ENCODE measurements at regions not wholly inside any gene's neighbourhood (a gene's known extent, or its start where the extent isn't known, plus 50 kb on each side); places are given as distances from the start of the nearest gene placed in this dataset.

GRCh38 chr14:100654814-100655740 lies 67.9 kb upstream of the BEGAIN start:
- H3K4me3 ChIP-seq (ENCODE audit: low read depth, low read length): no peak overlapping the region
- TF ChIP-seq POLR2A (IDR thresholded peaks at IDR 0.05; ENCODE audit: extremely low read depth, insufficient read length) (no peak), CTCF (IDR thresholded peaks at IDR 0.05; ENCODE audit: low read depth, low read length) (peak; percentile 61), MYC (IDR thresholded peaks at IDR 0.05; ENCODE audit: low read depth, low read length) (no peak)
- TF ChIP-seq, protein P1, sequence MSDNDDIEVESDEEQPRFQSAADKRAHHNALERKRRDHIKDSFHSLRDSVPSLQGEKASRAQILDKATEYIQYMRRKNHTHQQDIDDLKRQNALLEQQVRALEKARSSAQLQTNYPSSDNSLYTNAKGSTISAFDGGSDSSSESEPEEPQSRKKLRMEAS (IDR thresholded peaks at IDR 0.05; ENCODE audit: low read depth, low read length): no peak
- no peak for DNase-seq (ENCODE audit: low read depth)

DNA sequence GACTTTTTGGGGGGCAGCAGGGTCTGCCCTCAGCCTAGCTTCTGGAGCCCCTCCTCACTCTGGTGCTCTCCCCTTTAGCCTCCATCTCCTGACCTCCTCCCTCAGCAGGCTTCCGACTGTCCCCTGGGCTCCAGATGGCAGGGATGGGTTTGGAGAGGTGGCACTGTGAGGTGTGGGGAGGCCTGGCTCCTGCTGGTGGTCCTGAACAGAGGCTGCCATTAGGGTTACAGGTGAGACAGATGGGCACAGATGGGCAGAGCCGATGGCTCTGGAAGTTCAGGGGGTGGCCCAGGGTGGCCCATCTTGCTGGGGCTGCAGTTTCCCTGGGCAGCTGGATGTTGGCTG lies 68.5 kb upstream of the BEGAIN start:
- no peak for DNase-seq (ENCODE audit: low read depth)
- TF ChIP-seq, protein P1 (IDR thresholded peaks at IDR 0.05; ENCODE audit: low read depth, low read length): no peak
- TF ChIP-seq MYC (IDR thresholded peaks at IDR 0.05; ENCODE audit: low read depth, low read length) (no peak), POLR2A (IDR thresholded peaks at IDR 0.05; ENCODE audit: extremely low read depth, insufficient read length) (no peak), CTCF (IDR thresholded peaks at IDR 0.05; ENCODE audit: low read depth, low read length) (no peak)
- H3K4me3 ChIP-seq (ENCODE audit: low read depth, low read length): no peak overlapping the region

- no peak overlapping the region for H3K4me3 ChIP-seq (ENCODE audit: low read depth, low read length)
- DNase-seq (ENCODE audit: low read depth): no peak
- TF ChIP-seq, protein P1 (IDR thresholded peaks at IDR 0.05; ENCODE audit: low read depth, low read length): no peak
These were observed 69.7 kb upstream of the DLK1 start for GRCh38 chr14:100656996-100657395.

DNA sequence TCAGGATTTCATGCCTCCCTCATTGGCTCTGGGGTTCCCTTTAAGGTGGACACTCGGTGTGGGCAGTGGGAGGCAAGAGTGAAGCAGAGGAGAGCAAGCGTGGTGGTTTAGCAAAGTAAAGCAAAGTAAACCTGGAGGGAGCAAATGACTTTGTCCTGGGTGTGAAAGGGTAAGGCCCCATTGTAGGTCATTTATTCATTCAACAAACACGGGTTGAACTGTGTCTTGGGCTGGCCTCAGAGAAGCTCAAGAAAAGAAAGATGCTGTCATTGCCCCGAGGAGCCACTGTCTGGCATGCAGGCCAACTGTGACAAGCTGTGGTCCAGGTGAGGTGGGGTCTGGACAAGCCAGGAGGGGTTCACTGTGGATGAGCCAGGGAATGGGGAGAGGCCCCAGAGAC lies 68.9 kb upstream of the DLK1 start:
- TF ChIP-seq, protein P1 (IDR thresholded peaks at IDR 0.05; ENCODE audit: low read depth, low read length): no peak
- TF ChIP-seq POLR2A (IDR thresholded peaks at IDR 0.05; ENCODE audit: extremely low read depth, insufficient read length): no peak
- TF ChIP-seq CTCF (IDR thresholded peaks at IDR 0.05; ENCODE audit: low read depth, low read length): no peak
- TF ChIP-seq MYC (IDR thresholded peaks at IDR 0.05; ENCODE audit: low read depth, low read length): no peak
- DNase-seq (ENCODE audit: low read depth): no peak
- no peak overlapping the region for H3K4me3 ChIP-seq (ENCODE audit: low read depth, low read length)

DNA sequence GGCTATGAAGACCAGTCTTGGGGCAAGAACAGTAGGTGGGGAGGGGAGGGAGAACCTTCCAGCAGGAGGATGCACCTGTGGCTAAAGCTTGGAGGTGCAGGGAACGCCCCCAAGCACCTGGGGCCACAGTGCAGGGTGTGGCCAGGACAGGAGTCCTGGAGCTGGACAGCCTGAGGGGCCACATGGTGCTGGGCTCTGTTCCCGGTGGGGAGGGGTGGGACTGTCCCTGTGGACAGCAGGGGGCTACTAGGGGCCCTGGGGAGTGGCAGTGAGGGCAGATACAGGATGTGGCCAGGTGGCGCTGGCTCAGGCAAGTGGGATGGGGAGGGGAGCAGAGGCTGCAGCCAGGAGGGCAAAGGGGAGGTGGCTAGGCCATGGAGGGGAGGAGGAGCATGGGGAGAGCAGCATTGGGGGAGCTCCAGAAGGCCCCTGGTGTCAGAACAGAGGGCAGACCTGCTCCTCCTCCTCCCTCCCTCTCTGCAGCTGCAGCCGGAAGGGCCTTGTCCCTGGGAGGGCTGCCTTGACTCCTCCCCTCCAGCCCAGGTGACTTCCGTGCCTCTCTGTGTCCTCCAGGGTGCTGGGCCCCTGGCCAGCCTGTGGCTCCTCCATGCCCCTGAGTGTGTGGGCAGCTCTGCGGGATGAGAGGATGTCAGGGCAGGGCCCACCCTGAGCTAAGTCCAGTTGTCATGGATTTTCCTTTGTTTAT lies 68.4 kb upstream of the DLK1 start:
- DNase-seq (ENCODE audit: low read depth): no peak
- no peak for TF ChIP-seq POLR2A (IDR thresholded peaks at IDR 0.05; ENCODE audit: extremely low read depth, insufficient read length)
- no peak for TF ChIP-seq CTCF (IDR thresholded peaks at IDR 0.05; ENCODE audit: low read depth, low read length)
- TF ChIP-seq MYC (IDR thresholded peaks at IDR 0.05; ENCODE audit: low read depth, low read length): no peak
- TF ChIP-seq, protein P1 (IDR thresholded peaks at IDR 0.05; ENCODE audit: low read depth, low read length): no peak
- no peak overlapping the region for H3K4me3 ChIP-seq (ENCODE audit: low read depth, low read length)

Data from NB4 (cell line).